ENCODE measurements at regions not wholly inside any gene's neighbourhood (a gene's known extent, or its start where the extent isn't known, plus 50 kb on each side); places are given as distances from the start of the nearest gene placed in this dataset.

- Histone ChIP-seq H3K27me3 (ENCODE audit: insufficient read depth, low read length) (no peaks in the 10 kb centered on the region), H3K36me3 (ENCODE audit: insufficient read depth, low read length) (no peaks in the 10 kb centered on the region), H3K4me1 (ENCODE audit: insufficient read depth, low read length) (no peaks in the 10 kb centered on the region), H3K27ac (ENCODE audit: low read depth, low read length) (no peak overlapping the region), H3K9me3 (ENCODE audit: control insufficient read depth in 1 of 2, low read length in 2 of 2) (no peaks in the 10 kb centered on the region), H3K4me3 (ENCODE audit: low read length in 2 of 2) (no peak overlapping the region)
- ChIA-PET CTCF (ENCODE audit: partially characterized antibody) (interaction anchor here (0.9 to 1.9 kb wide), 7 partner anchors 10 to 805 kb away, joined by 3 to 5 read pairs (median 4); no protein-coding TSS in a partner anchor), POLR2A (ENCODE audit: partially characterized antibody) (no interaction called here)
- Mint-ChIP-seq H3K4me1 (no peaks in the 10 kb centered on the region), H3K9me3 (peaks cover 0 to 3% (median 0%) of the 10 kb centered on the region in 8 donors), H3K27ac (no peak overlapping the region), H3K36me3 (no peaks in the 10 kb centered on the region), H3K4me3 (no peak overlapping the region), H3K27me3 (peaks cover 9 to 16% of the 10 kb centered on the region in 2 donors)
- intact Hi-C loops (cut with micrococcal nuclease), result loop anchor here (2.0 to 5.0 kb wide), 2 partner anchors 365 to 1488 kb away; no protein-coding TSS in a partner anchor
- DNase-seq, result no peak
Observed at GRCh38 chr12:58347188-58347587, 405.8 kb downstream of the ATP23 start.

- no peak for DNase-seq
- no peak overlapping the region for H3K4me3 Mint-ChIP-seq
- H3K27me3 Mint-ChIP-seq, result peaks cover 11 to 16% of the 10 kb centered on the region in 2 donors
- no peak overlapping the region for H3K27ac ChIP-seq (ENCODE audit: low read depth, low read length)
- no peaks in the 10 kb centered on the region for H3K4me1 ChIP-seq (ENCODE audit: insufficient read depth, low read length)
- H3K27me3 ChIP-seq (ENCODE audit: insufficient read depth, low read length), result no peaks in the 10 kb centered on the region
- H3K4me1 Mint-ChIP-seq, result no peaks in the 10 kb centered on the region
- ChIA-PET POLR2A (ENCODE audit: partially characterized antibody) (no interaction called here), CTCF (ENCODE audit: partially characterized antibody) (interaction anchor here (1.3 to 1.9 kb wide), 3 partner anchors 10 to 20 kb away, joined by 3 to 5 read pairs (median 4); no protein-coding TSS in a partner anchor)
- no peak overlapping the region for H3K27ac Mint-ChIP-seq
- H3K36me3 Mint-ChIP-seq, result no peaks in the 10 kb centered on the region
- no peaks in the 10 kb centered on the region for H3K36me3 ChIP-seq (ENCODE audit: insufficient read depth, low read length)
- H3K9me3 Mint-ChIP-seq, result peaks cover 0 to 3% (median 0%) of the 10 kb centered on the region in 8 donors
- intact Hi-C loops (cut with micrococcal nuclease), result loop anchor here (2.0 to 5.0 kb wide), 2 partner anchors 365 to 1487 kb away; no protein-coding TSS in a partner anchor
- no peaks in the 10 kb centered on the region for H3K9me3 ChIP-seq (ENCODE audit: control insufficient read depth in 1 of 2, low read length in 2 of 2)
- H3K4me3 ChIP-seq (ENCODE audit: low read length in 2 of 2), result no peak overlapping the region
Observed at GRCh38 chr12:58347691-58348090, 406.3 kb downstream of the ATP23 start.

- Histone ChIP-seq H3K4me3 (ENCODE audit: low read length in 2 of 2) (no peak overlapping the region), H3K4me1 (ENCODE audit: insufficient read depth, low read length) (no peaks in the 10 kb centered on the region), H3K9me3 (ENCODE audit: control insufficient read depth in 1 of 2, low read length in 2 of 2) (no peaks in the 10 kb centered on the region), H3K36me3 (ENCODE audit: insufficient read depth, low read length) (no peaks in the 10 kb centered on the region), H3K27ac (ENCODE audit: low read depth, low read length) (no peak overlapping the region), H3K27me3 (ENCODE audit: insufficient read depth, low read length) (no peaks in the 10 kb centered on the region)
- ChIA-PET POLR2A (ENCODE audit: partially characterized antibody) (no interaction called here), CTCF (ENCODE audit: partially characterized antibody) (no interaction called here)
- Mint-ChIP-seq H3K9me3 (peaks cover 0 to 3% (median 0%) of the 10 kb centered on the region in 8 donors), H3K27ac (no peak overlapping the region), H3K36me3 (no peaks in the 10 kb centered on the region), H3K27me3 (peaks cover 11 to 14% of the 10 kb centered on the region in 2 donors), H3K4me1 (no peaks in the 10 kb centered on the region), H3K4me3 (no peak overlapping the region)
- intact Hi-C loops (cut with micrococcal nuclease), result loop anchor here (5.0 kb wide), 1 partner anchor 367 kb away; no protein-coding TSS in a partner anchor
- DNase-seq, result no peak
Observed at GRCh38 chr12:58349161-58349560, 407.8 kb downstream of the ATP23 start.

GRCh38 chr12:58356794-58357193 is 415.4 kb downstream of the ATP23 start:
- H3K4me1 Mint-ChIP-seq, result no peaks in the 10 kb centered on the region
- no peak for DNase-seq
- Histone ChIP-seq H3K9me3 (ENCODE audit: control insufficient read depth in 1 of 2, low read length in 2 of 2) (no peaks in the 10 kb centered on the region), H3K27me3 (ENCODE audit: insufficient read depth, low read length) (no peaks in the 10 kb centered on the region), H3K4me3 (ENCODE audit: low read length in 2 of 2) (no peak overlapping the region), H3K27ac (ENCODE audit: low read depth, low read length) (no peak overlapping the region), H3K36me3 (ENCODE audit: insufficient read depth, low read length) (no peaks in the 10 kb centered on the region), H3K4me1 (ENCODE audit: insufficient read depth, low read length) (no peaks in the 10 kb centered on the region)
- H3K9me3 Mint-ChIP-seq, result no peaks in the 10 kb centered on the region
- no peaks in the 10 kb centered on the region for H3K36me3 Mint-ChIP-seq
- no peak overlapping the region for H3K4me3 Mint-ChIP-seq
- CTCF ChIA-PET (ENCODE audit: partially characterized antibody), result no interaction called here
- POLR2A ChIA-PET (ENCODE audit: partially characterized antibody), result no interaction called here
- peaks cover 7 to 12% of the 10 kb centered on the region in 2 donors for H3K27me3 Mint-ChIP-seq
- intact Hi-C loops (cut with micrococcal nuclease), result no loop called here
- no peak overlapping the region for H3K27ac Mint-ChIP-seq

- Histone ChIP-seq H3K27ac (ENCODE audit: low read depth, low read length) (no peak overlapping the region), H3K36me3 (ENCODE audit: insufficient read depth, low read length) (no peaks in the 10 kb centered on the region), H3K27me3 (ENCODE audit: insufficient read depth, low read length) (no peaks in the 10 kb centered on the region), H3K4me1 (ENCODE audit: insufficient read depth, low read length) (no peaks in the 10 kb centered on the region), H3K9me3 (ENCODE audit: control insufficient read depth in 1 of 2, low read length in 2 of 2) (no peaks in the 10 kb centered on the region), H3K4me3 (ENCODE audit: low read length in 2 of 2) (no peak overlapping the region)
- H3K27me3 Mint-ChIP-seq, result peaks cover 4 to 12% of the 10 kb centered on the region in 2 donors
- H3K36me3 Mint-ChIP-seq, result no peaks in the 10 kb centered on the region
- H3K4me3 Mint-ChIP-seq, result no peak overlapping the region
- CTCF ChIA-PET (ENCODE audit: partially characterized antibody), result no interaction called here
- intact Hi-C loops (cut with micrococcal nuclease), result no loop called here
- POLR2A ChIA-PET (ENCODE audit: partially characterized antibody), result no interaction called here
- no peak overlapping the region for H3K27ac Mint-ChIP-seq
- DNase-seq, result no peak
- no peaks in the 10 kb centered on the region for H3K9me3 Mint-ChIP-seq
- H3K4me1 Mint-ChIP-seq, result no peaks in the 10 kb centered on the region
Observed at GRCh38 chr12:58357511-58357910, 416.1 kb downstream of the ATP23 start.

GRCh38 chr12:58358369-58358768 is 417.0 kb downstream of the ATP23 start:
- POLR2A ChIA-PET (ENCODE audit: partially characterized antibody), result no interaction called here
- CTCF ChIA-PET (ENCODE audit: partially characterized antibody), result interaction anchor here (1.3 kb wide), 1 partner anchor 8 kb away, joined by 3 read pairs; no protein-coding TSS in a partner anchor
- Histone ChIP-seq H3K4me1 (ENCODE audit: insufficient read depth, low read length) (no peaks in the 10 kb centered on the region), H3K27me3 (ENCODE audit: insufficient read depth, low read length) (no peaks in the 10 kb centered on the region), H3K27ac (ENCODE audit: low read depth, low read length) (no peak overlapping the region), H3K36me3 (ENCODE audit: insufficient read depth, low read length) (no peaks in the 10 kb centered on the region), H3K9me3 (ENCODE audit: control insufficient read depth in 1 of 2, low read length in 2 of 2) (no peaks in the 10 kb centered on the region), H3K4me3 (ENCODE audit: low read length in 2 of 2) (no peak overlapping the region)
- no peak for DNase-seq
- H3K4me3 Mint-ChIP-seq, result no peak overlapping the region
- H3K27me3 Mint-ChIP-seq, result peaks cover 3 to 10% of the 10 kb centered on the region in 2 donors
- intact Hi-C loops (cut with micrococcal nuclease), result no loop called here
- H3K36me3 Mint-ChIP-seq, result no peaks in the 10 kb centered on the region
- H3K4me1 Mint-ChIP-seq, result no peaks in the 10 kb centered on the region
- no peaks in the 10 kb centered on the region for H3K9me3 Mint-ChIP-seq
- H3K27ac Mint-ChIP-seq, result no peak overlapping the region

GRCh38 chr12:58359084-58359483 is 417.7 kb downstream of the ATP23 start:
- CTCF ChIA-PET (ENCODE audit: partially characterized antibody), result interaction anchor here (1.3 kb wide), 1 partner anchor 9 kb away, joined by 3 read pairs; no protein-coding TSS in a partner anchor
- no peak overlapping the region for H3K4me3 ChIP-seq (ENCODE audit: low read length in 2 of 2)
- POLR2A ChIA-PET (ENCODE audit: partially characterized antibody), result no interaction called here
- Mint-ChIP-seq H3K36me3 (no peaks in the 10 kb centered on the region), H3K9me3 (no peaks in the 10 kb centered on the region), H3K4me3 (no peak overlapping the region), H3K27me3 (peaks cover 3 to 10% of the 10 kb centered on the region in 2 donors), H3K27ac (no peak overlapping the region), H3K4me1 (no peaks in the 10 kb centered on the region)
- intact Hi-C loops (cut with micrococcal nuclease), result no loop called here
- H3K4me1 ChIP-seq (ENCODE audit: insufficient read depth, low read length), result no peaks in the 10 kb centered on the region
- H3K36me3 ChIP-seq (ENCODE audit: insufficient read depth, low read length), result no peaks in the 10 kb centered on the region
- no peak for DNase-seq
- no peaks in the 10 kb centered on the region for H3K9me3 ChIP-seq (ENCODE audit: control insufficient read depth in 1 of 2, low read length in 2 of 2)
- no peaks in the 10 kb centered on the region for H3K27me3 ChIP-seq (ENCODE audit: insufficient read depth, low read length)
- H3K27ac ChIP-seq (ENCODE audit: low read depth, low read length), result no peak overlapping the region

Data from CD4-positive, alpha-beta memory T cell (primary cell).